GM19025 (cell line): ENCODE measurements at regions not wholly inside any gene's neighbourhood (a gene's known extent, or its start where the extent isn't known, plus 50 kb on each side); places are given as distances from the start of the nearest gene placed in this dataset.
"Not testable (repeated sequence)": the region's sequence is repeated elsewhere in the genome, so short reads cannot be mapped to it uniquely, and the experiment has no call there.

ENCODE experiments used
- ATAC-seq: cut with Tn5 transposase; IDR thresholded peaks from one replicate; pipeline ENCODE4 v1.9.1; 2021; ENCODE audit warnings: mild to moderate bottlenecking, low read depth, moderate library complexity; ENCODE audit not compliant: unreplicated experiment

DNA sequence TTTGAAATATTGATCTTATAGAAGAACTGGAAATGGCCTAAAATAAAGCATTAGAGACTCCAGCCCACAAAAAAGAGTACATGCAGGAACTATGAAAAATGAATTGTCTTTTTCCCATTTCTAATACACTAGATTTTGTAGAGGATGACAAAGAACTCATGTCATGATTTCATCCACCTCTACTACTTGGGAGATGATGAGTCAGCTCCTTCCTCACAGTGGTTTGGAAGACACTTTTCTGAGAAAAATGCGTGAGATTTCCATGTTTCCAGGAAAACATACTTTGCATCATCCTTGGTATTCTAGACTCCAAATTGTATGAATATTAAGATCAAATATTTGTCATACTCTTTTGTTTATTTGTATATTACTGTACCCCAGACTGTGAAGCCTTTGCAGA, 500.5 kb downstream of the FAM181B start:
- no peak for ATAC-seq

DNA sequence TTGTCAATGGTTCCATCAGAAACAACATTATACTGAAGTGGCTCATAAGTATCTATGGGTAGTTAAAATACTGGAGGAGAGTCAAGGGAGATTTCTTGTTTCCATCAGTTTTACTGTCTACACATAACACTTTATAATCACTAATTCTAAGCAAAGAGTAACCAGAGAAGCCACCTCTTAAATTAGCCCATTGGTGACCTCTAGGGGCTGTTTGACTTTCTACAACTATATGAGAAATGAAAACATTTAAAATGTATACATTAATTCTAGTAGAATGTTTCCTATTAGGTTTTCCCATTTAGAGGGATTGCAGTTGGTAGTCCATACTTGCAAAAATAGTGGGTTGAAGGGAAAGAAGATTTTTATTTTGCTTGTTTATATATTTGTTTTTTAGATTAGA, 504.3 kb downstream of the FAM181B start:
- no peak for ATAC-seq

GRCh38 chr11:82225930-82226329, 507.7 kb downstream of the FAM181B start:
- no peak for ATAC-seq

DNA sequence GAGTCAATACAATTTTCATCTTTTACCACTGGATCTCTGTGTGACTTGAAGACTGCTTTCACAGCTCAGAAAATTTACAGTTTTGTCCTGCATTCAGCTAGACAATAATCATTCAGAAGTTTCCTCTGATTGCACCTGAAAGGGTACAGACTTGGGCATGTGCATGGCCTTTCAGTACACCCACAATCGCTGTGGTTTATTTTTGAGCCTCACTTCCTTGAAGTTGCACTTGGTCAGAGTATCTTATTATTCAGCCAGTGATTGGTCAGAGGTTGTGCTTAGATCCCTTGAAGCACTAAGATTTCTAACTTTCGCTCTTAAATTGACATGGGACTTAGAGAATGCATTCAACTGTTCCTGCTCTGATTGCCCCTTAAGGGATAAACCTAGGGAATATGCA, 508.2 kb downstream of the FAM181B start:
- no peak for ATAC-seq

DNA sequence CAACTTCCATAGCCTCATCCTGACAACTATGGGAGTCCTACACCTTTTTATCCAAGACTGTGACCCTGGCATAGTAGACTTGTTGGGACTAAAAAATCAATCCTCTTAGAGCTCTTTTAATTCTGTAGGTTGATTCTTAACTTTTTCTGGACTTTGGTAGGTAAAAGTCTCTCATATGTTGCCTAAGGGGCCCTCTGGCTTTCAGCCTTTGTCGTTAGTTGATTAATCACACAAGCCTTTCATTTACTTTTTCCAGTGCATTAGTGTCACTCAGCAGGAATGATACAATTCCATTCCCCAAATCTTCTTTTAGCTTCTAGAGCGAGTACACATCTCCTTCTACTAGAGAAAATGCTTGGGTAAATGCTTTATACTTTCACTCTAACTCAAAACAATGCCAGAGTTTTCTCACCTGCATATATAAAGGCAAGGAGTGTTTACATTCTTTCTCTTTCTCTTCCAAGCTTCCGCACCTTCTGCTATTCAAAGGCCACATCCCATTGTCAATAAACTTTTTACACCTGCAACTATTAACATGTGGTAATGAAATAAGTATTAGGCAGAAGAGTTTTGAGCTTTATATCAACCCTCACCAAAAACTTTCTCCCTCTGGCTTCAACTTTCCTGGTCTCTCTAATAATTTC, 516.6 kb downstream of the FAM181B start:
- no peak for ATAC-seq

GRCh38 chr11:82210011-82210410, 523.7 kb downstream of the FAM181B start:
- ATAC-seq = no peak

DNA sequence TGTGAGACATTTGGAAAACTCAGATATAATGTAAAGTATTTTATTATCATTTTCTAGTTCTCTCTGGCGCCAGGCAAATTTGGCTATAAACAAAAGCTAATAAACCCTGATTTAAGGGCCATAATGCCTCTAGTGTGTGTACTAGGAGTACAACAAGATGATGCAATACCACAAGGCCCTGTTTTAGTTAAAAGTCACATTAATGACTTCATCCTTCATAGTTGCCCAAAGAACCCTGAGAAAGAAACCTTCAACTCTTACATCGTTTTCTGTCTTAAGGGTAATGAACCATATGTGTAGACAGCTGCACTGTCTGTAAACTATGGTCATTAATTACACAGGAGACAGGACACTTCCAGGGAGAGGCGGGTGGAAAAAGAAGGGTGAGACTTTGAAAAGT, 538.4 kb downstream of the FAM181B start:
- no peak for ATAC-seq

- ATAC-seq = no peak
Measured at GRCh38 chr11:82194521-82194920, 539.1 kb downstream of the FAM181B start.

- ATAC-seq = no peak
Measured at GRCh38 chr11:82191695-82192094, 542.0 kb downstream of the FAM181B start.

- ATAC-seq = no peak
Measured at GRCh38 chr11:82185925-82186324, 547.7 kb downstream of the FAM181B start.

GRCh38 chr11:82184966-82185365, 548.7 kb downstream of the FAM181B start:
- ATAC-seq = no peak

- ATAC-seq = no peak
Measured at GRCh38 chr11:82183346-82183745, 550.3 kb downstream of the FAM181B start.

DNA sequence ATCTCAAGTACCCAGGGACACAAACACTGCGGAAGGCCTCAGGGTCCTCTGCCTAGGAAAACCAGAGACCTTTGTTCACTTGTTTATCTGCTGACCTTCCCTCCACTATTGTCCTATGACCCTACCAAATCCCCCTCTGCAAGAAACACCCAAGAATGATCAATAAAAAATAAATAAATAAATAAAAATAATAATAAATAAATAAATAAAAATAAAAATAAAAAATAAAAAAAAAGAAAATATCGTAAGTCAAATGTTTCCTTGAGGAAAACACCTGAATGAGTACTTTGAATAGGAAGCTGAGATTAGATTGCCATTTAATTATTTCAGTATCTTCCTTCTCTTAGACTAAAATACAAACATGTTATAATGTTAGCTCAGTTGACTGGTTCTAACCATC, 551.0 kb downstream of the FAM181B start:
- not testable (repeated sequence) for ATAC-seq

DNA sequence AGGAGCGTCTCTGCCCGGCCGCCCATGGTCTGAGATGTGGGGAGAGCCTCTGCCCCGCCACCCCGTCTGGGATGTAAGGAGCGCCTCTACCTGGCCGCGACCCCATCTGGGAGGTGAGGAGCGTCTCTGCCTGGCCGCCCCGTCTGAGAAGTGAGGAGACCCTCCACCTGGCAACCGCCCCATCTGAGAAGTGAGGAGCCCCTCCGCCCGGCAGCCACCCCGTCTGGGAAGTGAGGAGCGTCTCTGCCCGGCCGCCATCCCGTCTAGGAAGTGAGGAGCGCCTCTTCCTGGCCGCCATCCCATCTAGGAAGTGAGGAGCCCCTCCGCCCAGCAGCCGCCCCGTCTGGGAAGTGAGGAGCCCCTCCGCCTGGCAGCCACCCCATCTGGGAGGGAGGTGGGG, 551.9 kb downstream of the FAM181B start:
- not testable (repeated sequence) for ATAC-seq

GRCh38 chr11:82176945-82177344, 556.7 kb downstream of the FAM181B start:
- no peak for ATAC-seq

- no peak for ATAC-seq
Measured at GRCh38 chr11:82176365-82176764, 557.3 kb downstream of the FAM181B start.

- ATAC-seq = no peak
Measured at GRCh38 chr11:82174610-82175009, 559.1 kb downstream of the FAM181B start.

DNA sequence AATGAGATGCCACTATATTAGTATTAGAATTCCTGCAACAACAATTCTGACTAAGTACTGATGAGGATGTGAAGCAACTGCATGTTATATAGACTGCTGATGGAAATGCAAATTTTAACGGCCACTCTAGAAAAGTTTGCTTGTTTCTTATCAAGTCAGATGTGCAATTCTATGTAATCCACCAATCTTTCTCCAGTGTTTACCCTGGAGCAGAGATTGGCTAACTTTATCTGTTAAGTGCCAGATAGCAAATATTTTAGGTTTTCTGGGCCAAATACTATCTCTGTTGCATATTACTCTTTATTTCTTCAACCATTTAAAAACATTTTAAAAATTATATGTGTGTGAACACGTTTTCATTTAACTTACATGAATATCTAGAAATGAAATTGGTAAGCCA, 586.9 kb downstream of the FAM181B start:
- no peak for ATAC-seq

GRCh38 chr11:82118946-82119345, 614.7 kb downstream of the FAM181B start:
- no peak for ATAC-seq

GRCh38 chr11:82117362-82117761, 616.3 kb downstream of the FAM181B start:
- no peak for ATAC-seq

DNA sequence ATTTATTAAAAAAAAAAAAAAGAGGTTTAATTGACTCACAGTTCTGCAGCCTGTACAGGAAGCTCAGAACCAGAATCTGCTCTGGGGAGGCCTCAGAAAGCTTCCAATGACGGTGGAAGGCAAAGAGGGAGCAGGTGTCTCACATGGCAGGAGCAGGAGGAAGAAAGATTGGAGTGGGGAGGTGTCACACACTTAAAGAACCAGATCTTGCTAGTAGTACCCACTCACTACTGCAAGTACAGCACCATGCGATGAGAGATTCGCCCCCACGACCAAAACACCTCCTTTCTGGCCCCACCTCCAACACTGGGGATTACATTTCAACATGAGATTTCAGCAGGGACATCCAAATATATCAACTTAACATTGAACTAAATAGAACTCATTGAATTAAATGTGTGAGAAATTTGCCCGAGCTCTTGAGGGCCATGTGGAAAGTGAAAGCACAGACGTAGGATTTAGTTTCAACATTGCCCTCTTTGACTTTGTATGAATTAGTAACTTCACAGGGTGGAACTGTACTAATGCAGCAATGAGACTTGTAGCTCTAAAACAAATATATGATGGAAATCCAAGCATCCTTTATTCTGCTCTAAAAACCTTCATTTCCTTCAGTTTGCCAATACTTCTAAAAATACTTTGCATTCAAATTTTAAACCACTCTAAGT, 628.2 kb downstream of the FAM181B start:
- no peak for ATAC-seq

DNA sequence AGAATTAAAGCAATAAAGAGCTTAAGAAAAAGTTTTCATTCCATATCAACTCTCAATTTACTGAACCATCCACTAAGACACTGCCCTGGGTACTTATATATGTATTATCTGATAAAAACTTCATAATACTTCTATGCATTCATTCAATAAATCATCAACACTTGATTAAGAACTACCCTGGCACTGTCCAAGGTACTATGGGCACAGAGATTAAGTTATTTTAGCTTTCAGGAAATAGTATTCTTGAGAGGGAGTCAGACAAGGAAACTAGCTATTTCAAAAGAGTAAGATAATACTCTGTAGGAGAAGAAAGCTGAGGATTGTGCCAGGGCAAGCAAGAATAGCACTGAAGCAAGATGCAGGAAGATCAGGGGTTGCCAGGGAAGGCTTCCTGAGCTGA, 640.8 kb downstream of the FAM181B start:
- no peak for ATAC-seq
